GM18861 (cell line): ENCODE measurements at regions not wholly inside any gene's neighbourhood (a gene's known extent, or its start where the extent isn't known, plus 50 kb on each side); places are given as distances from the start of the nearest gene placed in this dataset.

Experiments used
- ATAC-seq: cut with Tn5 transposase; IDR thresholded peaks from one replicate; pipeline ENCODE4 v1.9.1; 2021; ENCODE audit not compliant: unreplicated experiment

DNA sequence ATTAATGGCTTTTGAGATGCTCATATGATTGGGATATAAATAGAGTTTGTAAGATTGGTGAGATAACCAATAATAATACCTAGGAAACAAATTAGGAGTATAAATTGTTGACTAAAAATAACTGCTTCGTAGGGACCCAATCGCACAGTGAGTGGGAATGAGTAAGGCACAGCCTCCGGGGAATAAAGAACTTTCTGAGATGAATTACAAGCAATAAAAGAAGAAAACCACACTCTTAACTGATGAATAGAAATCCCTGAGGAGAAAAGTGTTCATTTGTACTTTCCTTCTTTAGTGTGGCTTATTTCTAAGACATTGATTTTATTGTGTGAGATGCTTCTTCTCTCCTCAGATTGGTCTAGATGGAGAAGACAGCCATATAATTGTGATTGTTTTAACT is 443.4 kb upstream of the PRMT6 start:
- ATAC-seq, result no peak

GRCh38 chr1:106613861-106614260 is 442.6 kb upstream of the PRMT6 start:
- no peak for ATAC-seq

- no peak for ATAC-seq
Observed at GRCh38 chr1:106615473-106615872, 441.0 kb upstream of the PRMT6 start.

- no peak for ATAC-seq
Observed at GRCh38 chr1:106619080-106619826, 437.2 kb upstream of the PRMT6 start.

DNA sequence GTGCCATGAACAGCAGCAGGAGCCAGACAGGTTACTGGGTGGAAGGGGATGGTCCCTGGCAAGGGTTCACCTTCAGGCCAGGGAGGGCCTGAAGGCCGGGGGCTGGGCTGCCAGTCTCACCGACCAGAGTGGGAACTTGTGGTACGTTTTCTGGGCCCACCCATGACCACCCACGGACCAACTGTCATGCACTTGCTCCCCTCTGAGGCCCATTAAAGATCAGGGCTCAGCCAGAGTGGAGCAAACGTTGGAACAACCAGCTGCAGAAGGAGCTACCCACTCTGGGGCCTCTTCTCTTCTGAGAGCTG is 436.7 kb upstream of the PRMT6 start:
- ATAC-seq, result no peak

DNA sequence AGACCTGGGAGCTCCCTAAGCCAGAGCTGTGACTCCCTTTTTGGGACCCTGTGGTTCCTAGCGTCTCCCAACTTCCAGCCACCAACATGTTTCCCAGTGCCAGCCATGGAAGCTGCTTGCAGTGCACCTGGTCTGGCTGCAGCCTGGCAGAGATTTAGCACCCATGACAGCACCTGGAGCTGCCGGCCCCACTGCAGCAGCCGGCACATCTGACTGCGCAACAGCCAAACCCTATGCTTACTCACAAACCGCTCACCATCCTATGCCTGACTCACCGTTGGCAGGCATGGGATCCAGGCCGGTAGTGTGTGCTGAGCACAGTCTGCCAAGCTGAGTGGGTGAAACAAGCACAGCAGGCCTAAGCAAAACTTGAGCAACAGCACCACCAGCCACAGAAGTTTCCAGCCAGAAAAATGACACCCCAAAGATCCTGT is 435.9 kb upstream of the PRMT6 start:
- no peak for ATAC-seq

GRCh38 chr1:106621853-106622252 is 434.6 kb upstream of the PRMT6 start:
- ATAC-seq, result no peak

DNA sequence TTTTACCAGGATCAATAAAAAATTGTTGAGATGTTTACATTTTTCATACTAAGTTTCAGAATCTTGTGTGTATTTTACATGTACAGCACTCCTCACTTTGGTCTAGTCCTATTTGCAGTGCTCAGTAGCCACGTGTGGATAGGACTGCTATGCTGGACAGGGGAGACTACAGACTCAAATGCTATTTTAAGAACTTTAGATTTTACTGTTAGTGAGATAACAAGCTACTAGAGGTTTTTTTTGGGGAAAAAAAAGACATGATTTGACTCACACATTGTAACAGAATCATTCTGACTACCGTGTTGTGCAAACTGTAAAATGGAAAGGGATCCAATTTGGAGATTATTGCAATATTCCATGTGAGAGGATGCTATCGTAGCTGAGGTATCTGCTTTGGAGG is 418.9 kb upstream of the PRMT6 start:
- ATAC-seq, result no peak

DNA sequence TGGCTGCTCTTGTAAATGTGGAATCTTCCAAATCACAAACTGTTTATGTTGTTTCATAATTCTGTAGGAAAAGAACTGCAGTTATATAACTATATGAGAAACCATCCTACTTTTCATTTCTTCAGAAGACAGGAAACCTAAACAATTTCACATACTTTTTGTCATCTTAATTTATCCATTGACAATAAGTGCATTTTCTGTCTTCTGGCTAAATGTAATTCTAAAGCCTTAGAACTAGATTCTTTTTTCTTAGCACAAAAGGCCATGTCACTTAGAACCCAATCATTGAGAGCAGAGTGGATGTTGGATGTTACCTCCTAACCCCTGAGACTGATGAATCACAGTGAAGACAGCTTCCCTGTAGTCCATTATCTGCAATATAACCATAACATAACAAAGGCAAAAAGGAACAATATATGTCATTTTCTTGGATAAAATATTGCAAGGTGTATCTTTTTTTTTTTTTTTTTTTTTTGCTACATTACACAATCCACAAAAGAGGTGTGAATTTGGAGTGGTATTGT is 410.2 kb upstream of the PRMT6 start:
- ATAC-seq, result no peak

GRCh38 chr1:106646816-106647215 is 409.7 kb upstream of the PRMT6 start:
- ATAC-seq, result no peak

DNA sequence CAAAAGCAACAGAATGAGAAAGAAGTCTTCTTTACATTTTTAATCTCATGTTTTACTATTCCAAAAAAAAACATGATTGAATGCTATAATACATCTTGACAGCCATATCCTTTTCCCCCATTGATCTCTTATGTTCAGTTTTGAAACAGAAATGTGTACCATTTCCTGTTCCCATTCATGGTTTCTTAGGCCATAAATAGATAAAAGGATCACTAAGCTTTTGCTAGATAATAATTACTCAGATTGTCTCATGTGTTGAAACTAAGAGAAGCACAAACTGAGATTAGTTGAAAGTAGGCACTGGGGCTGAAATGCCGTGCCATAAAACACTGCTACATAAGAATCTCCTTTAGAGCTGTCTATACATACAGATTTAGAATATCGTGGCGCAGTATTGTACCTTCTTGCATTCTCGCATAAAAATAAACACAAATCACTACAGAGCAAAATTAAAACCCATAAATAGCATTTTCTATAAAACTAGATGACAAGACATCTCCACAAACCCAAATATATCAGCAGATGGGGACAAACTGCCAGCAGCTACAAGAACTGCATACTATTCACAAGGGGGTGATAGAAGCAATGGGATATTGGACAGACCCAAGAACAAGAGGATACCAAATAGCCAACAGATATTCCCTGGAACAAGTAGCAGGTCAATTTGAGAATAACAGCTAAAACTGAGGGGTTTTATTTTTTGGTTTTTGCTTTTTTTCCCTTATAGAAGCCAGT is 405.3 kb upstream of the PRMT6 start:
- peak; percentile 77 for ATAC-seq

GRCh38 chr1:106659490-106660244 is 396.8 kb upstream of the PRMT6 start:
- no peak for ATAC-seq

- ATAC-seq, result no peak
Observed at GRCh38 chr1:106675558-106675957, 380.9 kb upstream of the PRMT6 start.

GRCh38 chr1:106676021-106676420 is 380.5 kb upstream of the PRMT6 start:
- ATAC-seq, result no peak

DNA sequence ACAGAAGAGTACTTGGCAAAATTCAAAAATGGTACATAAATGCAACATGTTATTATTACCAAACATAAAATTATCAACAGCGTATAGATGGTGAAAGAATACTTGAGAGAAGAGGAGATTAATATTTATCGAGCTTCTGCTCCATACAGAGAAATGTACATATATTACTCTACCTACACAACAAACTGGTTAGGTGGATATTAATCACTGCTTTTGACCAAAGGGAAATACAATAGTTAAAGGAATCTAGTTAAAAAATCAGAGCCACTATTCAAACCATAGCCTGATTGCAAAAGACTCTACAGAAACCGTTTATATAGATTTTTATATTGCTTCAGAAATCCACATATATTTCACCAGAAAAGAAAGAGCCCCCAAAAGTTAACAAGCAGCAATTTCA is 379.3 kb upstream of the PRMT6 start:
- ATAC-seq, result no peak

- ATAC-seq, result no peak
Observed at GRCh38 chr1:106677721-106678120, 378.8 kb upstream of the PRMT6 start.

DNA sequence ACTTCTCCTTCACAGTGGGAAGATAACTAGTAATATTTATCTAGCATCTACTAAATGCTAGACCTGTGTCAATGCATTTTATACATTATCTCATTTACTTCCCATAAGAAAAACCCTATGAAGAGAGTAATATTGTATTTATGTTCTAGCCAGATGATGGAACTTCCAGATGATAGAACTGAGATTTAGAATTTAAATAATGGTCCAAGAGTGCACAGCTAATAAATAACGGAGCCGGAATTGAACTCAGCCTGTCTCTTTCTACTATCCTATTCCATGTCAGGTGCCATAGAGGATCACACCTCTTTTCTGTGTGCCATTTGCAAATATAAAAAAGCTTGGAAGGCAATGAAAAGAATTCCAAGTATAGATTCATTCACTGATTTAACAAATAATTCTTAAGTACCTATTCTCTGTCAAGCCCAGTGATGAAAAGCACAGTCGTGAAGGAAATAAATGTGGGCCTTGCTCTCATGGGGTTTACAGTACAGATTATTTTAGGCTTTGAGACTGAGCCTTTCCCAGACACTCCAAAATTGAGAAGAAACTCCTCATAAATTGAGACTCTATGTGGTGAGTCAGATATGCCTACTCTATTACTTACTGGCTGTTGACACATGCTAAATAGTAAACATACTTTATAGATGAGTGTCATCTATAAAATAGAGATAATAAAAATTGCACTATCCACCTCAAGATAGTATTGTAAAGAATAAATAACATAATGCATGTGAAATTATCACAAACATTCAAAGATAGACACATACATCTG is 378.0 kb upstream of the PRMT6 start:
- no peak for ATAC-seq

- ATAC-seq, result no peak
Observed at GRCh38 chr1:106680216-106680615, 376.3 kb upstream of the PRMT6 start.

DNA sequence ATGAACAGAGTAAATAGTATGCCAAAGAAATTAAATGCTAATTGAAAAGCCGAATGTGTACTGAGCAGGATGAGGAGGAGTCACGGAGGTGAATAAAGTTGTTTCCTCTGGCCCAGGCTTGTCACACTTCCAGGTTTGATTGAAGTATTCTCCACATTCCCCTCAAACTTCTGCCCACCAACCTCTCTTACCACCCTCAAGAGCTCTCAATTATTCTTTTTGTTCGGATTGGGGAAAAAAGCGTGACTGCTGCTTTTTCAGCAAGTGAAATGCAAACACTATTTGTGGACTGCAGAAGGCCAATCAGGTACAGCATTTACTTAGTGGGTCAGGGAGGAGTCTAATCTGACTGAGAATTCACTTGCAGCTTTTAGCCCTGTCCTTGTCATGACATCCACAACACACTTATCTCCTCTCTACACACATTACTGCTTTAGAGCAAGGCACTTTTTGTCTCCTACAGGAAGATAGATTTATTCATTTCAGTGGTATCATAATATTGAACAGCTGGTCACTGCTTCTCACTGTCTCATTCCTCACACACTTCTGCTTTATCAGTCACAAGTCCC is 375.6 kb upstream of the PRMT6 start:
- ATAC-seq, result no peak

GRCh38 chr1:106681939-106682522 is 374.4 kb upstream of the PRMT6 start:
- no peak for ATAC-seq
